DOHH2 (cell line): ENCODE measurements at regions not wholly inside any gene's neighbourhood (a gene's known extent, or its start where the extent isn't known, plus 50 kb on each side); places are given as distances from the start of the nearest gene placed in this dataset.
"Not testable (repeated sequence)": the region's sequence is repeated elsewhere in the genome, so short reads cannot be mapped to it uniquely, and the experiment has no call there.

ENCODE experiments used
- CTCF ChIP-seq: fragments of 200-600 bp; sonication (generic); IDR thresholded peaks from one replicate; pipeline ENCODE4 v1.5.1; 2014; ENCODE audit warnings: antibody characterized with exemption, mild to moderate bottlenecking, low read depth, low read length; ENCODE audit not compliant: poor library complexity, severe bottlenecking
- EZH2phosphoT487 ChIP-seq: fragments of 200-600 bp; sonication (generic); IDR thresholded peaks from 2 replicates; pipeline ENCODE4 v1.6.1; 2017; ENCODE audit warnings: borderline replicate concordance, mild to moderate bottlenecking, antibody characterized with exemption, low read length, moderate library complexity, mixed read lengths

- not testable (repeated sequence) for TF ChIP-seq CTCF, EZH2phosphoT487
Measured at GRCh38 chr2:149685401-149685800, 97.8 kb upstream of the MMADHC start.
